ENCODE measurements at regions not wholly inside any gene's neighbourhood (a gene's known extent, or its start where the extent isn't known, plus 50 kb on each side); places are given as distances from the start of the nearest gene placed in this dataset.

DNA sequence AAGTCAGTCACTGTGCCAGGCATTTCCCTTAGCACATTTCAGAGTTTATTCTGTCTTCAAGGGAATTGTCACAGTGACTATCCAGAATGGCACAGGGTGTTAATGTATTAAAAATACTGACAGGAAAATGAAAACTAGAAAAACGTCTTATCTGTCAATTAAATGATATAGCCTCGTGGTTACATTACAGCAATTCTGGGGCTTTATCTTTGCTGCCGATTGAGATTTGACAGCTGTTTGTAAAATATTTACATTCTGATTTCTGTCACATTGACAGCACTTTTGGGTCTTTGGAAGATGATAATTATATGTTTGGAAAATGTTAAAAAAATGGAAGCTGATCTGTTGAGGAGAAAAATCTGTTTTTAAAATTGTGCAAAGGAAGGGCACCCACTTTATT is 250.0 kb downstream of the CHRM3 start:
- H3K27me3 ChIP-seq (ENCODE audit: insufficient read depth) = no peaks in the 10 kb centered on the region
- H2AFZ ChIP-seq = no peak overlapping the region
- H3K4me1 Mint-ChIP-seq = peaks cover 11% of the 10 kb centered on the region
- peaks cover 3% of the 10 kb centered on the region; the same call in 2 of the 3 replicates for H3K9me3 Mint-ChIP-seq
- H3K36me3 Mint-ChIP-seq (ENCODE audit: low read depth) = peaks cover 15% of the 10 kb centered on the region; the same call in 2 of the 3 replicates
- H4K20me1 ChIP-seq (replicated peaks; ENCODE audit: insufficient read depth) = no peaks in the 10 kb centered on the region
- peaks cover 4% of the 10 kb centered on the region for H3K27me3 Mint-ChIP-seq (ENCODE audit: insufficient read depth, low read depth, poor library complexity)
- TF ChIP-seq ZNF114 (CRISPR knock-in tag; IDR thresholded peaks at IDR 0.05) (no peak), STAT1 (IDR thresholded peaks at IDR 0.05; ENCODE audit: unreplicated experiment) (no peak)
- H3K9me2 ChIP-seq (ENCODE audit: insufficient read depth) = no peaks in the 10 kb centered on the region
- H3K36me3 ChIP-seq (ENCODE audit: insufficient read depth) = no peaks in the 10 kb centered on the region
- H3K4me1 ChIP-seq (ENCODE audit: insufficient read depth) = peaks cover 15% of the 10 kb centered on the region
- no peak overlapping the region for H3K27ac Mint-ChIP-seq
- no peak overlapping the region for H3K4me3 Mint-ChIP-seq
- H3K4me3 ChIP-seq = no peak overlapping the region
- H3K27ac ChIP-seq (ENCODE audit: low read depth) = no peak overlapping the region
- DNase-seq (ENCODE audit: low spot score) (no peak), ATAC-seq (no peak)
- peaks cover 7% of the 10 kb centered on the region; the same call in 1 of the 2 replicates for H3K79me2 ChIP-seq (replicated peaks; ENCODE audit: insufficient read depth)
- no peak overlapping the region for H3K4me2 ChIP-seq
- H3F3A ChIP-seq (replicated peaks; ENCODE audit: low read depth) = no peaks in the 10 kb centered on the region

DNA sequence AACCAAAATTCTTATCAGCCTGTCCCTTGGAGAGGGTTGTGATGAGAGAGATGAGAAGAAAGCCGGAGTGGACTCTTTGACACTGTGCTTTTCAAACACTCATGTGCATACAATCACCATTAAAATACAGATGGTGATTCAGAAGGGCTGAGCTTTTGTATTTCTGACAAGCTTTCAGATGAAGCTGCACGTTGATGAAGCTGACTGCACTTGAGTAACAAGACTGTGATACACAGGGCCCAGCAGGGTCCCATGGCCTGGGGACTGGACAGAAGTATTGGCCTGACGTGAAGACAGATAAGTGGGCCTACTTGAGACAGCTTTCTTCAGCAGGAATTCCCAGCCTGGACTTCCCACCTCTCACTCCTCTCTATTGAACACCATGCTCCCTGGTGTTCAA is 258.2 kb downstream of the CHRM3 start:
- Histone ChIP-seq H3K4me2 (no peak overlapping the region), H3K27me3 (ENCODE audit: insufficient read depth) (no peaks in the 10 kb centered on the region), H3K4me3 (no peak overlapping the region), H3K4me1 (ENCODE audit: insufficient read depth) (no peaks in the 10 kb centered on the region), H3K9me2 (ENCODE audit: insufficient read depth) (peaks cover 6% of the 10 kb centered on the region; the same call in 1 of the 2 replicates), H3K27ac (ENCODE audit: low read depth) (no peak overlapping the region), H4K20me1 (replicated peaks; ENCODE audit: insufficient read depth) (no peaks in the 10 kb centered on the region), H2AFZ (no peak overlapping the region), H3F3A (replicated peaks; ENCODE audit: low read depth) (no peaks in the 10 kb centered on the region), H3K79me2 (replicated peaks; ENCODE audit: insufficient read depth) (no peaks in the 10 kb centered on the region; the same call in 1 of the 2 replicates), H3K36me3 (ENCODE audit: insufficient read depth) (no peaks in the 10 kb centered on the region)
- peaks cover 29% of the 10 kb centered on the region for H3K9me3 Mint-ChIP-seq
- H3K27me3 Mint-ChIP-seq (ENCODE audit: insufficient read depth, low read depth, poor library complexity) = no peaks in the 10 kb centered on the region
- H3K36me3 Mint-ChIP-seq (ENCODE audit: low read depth) = peaks cover 29% of the 10 kb centered on the region
- H3K4me1 Mint-ChIP-seq = no peaks in the 10 kb centered on the region
- DNase-seq (ENCODE audit: low spot score) (no peak), ATAC-seq (no peak)
- H3K27ac Mint-ChIP-seq = no peak overlapping the region
- H3K4me3 Mint-ChIP-seq = no peak overlapping the region
- TF ChIP-seq POLR2AphosphoS5 (IDR thresholded peaks at IDR 0.05; ENCODE audit: low read depth) (no peak), EZH2 (IDR thresholded peaks at IDR 0.05; ENCODE audit: low read depth, unreplicated experiment) (no peak), EZH2phosphoT487 (IDR thresholded peaks at IDR 0.05; ENCODE audit: unreplicated experiment) (no peak), CREB1 (CRISPR knock-in tag; IDR thresholded peaks at IDR 0.05; ENCODE audit: low read depth) (no peak), ZNF331 (CRISPR knock-in tag; IDR thresholded peaks at IDR 0.05; ENCODE audit: low read depth) (no peak), JUNB (IDR thresholded peaks at IDR 0.05; ENCODE audit: unreplicated experiment) (no peak)
- TF ChIP-seq, protein P1, sequence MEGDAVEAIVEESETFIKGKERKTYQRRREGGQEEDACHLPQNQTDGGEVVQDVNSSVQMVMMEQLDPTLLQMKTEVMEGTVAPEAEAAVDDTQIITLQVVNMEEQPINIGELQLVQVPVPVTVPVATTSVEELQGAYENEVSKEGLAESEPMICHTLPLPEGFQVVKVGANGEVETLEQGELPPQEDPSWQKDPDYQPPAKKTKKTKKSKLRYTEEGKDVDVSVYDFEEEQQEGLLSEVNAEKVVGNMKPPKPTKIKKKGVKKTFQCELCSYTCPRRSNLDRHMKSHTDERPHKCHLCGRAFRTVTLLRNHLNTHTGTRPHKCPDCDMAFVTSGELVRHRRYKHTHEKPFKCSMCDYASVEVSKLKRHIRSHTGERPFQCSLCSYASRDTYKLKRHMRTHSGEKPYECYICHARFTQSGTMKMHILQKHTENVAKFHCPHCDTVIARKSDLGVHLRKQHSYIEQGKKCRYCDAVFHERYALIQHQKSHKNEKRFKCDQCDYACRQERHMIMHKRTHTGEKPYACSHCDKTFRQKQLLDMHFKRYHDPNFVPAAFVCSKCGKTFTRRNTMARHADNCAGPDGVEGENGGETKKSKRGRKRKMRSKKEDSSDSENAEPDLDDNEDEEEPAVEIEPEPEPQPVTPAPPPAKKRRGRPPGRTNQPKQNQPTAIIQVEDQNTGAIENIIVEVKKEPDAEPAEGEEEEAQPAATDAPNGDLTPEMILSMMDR (conservative IDR thresholded peaks at IDR 0.05; ENCODE audit: low read depth in 2 of 2) = no peak
- TF ChIP-seq, protein P2, sequence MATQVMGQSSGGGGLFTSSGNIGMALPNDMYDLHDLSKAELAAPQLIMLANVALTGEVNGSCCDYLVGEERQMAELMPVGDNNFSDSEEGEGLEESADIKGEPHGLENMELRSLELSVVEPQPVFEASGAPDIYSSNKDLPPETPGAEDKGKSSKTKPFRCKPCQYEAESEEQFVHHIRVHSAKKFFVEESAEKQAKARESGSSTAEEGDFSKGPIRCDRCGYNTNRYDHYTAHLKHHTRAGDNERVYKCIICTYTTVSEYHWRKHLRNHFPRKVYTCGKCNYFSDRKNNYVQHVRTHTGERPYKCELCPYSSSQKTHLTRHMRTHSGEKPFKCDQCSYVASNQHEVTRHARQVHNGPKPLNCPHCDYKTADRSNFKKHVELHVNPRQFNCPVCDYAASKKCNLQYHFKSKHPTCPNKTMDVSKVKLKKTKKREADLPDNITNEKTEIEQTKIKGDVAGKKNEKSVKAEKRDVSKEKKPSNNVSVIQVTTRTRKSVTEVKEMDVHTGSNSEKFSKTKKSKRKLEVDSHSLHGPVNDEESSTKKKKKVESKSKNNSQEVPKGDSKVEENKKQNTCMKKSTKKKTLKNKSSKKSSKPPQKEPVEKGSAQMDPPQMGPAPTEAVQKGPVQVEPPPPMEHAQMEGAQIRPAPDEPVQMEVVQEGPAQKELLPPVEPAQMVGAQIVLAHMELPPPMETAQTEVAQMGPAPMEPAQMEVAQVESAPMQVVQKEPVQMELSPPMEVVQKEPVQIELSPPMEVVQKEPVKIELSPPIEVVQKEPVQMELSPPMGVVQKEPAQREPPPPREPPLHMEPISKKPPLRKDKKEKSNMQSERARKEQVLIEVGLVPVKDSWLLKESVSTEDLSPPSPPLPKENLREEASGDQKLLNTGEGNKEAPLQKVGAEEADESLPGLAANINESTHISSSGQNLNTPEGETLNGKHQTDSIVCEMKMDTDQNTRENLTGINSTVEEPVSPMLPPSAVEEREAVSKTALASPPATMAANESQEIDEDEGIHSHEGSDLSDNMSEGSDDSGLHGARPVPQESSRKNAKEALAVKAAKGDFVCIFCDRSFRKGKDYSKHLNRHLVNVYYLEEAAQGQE (IDR thresholded peaks at IDR 0.05; ENCODE audit: unreplicated experiment) = no peak
- TF ChIP-seq, protein P3, sequence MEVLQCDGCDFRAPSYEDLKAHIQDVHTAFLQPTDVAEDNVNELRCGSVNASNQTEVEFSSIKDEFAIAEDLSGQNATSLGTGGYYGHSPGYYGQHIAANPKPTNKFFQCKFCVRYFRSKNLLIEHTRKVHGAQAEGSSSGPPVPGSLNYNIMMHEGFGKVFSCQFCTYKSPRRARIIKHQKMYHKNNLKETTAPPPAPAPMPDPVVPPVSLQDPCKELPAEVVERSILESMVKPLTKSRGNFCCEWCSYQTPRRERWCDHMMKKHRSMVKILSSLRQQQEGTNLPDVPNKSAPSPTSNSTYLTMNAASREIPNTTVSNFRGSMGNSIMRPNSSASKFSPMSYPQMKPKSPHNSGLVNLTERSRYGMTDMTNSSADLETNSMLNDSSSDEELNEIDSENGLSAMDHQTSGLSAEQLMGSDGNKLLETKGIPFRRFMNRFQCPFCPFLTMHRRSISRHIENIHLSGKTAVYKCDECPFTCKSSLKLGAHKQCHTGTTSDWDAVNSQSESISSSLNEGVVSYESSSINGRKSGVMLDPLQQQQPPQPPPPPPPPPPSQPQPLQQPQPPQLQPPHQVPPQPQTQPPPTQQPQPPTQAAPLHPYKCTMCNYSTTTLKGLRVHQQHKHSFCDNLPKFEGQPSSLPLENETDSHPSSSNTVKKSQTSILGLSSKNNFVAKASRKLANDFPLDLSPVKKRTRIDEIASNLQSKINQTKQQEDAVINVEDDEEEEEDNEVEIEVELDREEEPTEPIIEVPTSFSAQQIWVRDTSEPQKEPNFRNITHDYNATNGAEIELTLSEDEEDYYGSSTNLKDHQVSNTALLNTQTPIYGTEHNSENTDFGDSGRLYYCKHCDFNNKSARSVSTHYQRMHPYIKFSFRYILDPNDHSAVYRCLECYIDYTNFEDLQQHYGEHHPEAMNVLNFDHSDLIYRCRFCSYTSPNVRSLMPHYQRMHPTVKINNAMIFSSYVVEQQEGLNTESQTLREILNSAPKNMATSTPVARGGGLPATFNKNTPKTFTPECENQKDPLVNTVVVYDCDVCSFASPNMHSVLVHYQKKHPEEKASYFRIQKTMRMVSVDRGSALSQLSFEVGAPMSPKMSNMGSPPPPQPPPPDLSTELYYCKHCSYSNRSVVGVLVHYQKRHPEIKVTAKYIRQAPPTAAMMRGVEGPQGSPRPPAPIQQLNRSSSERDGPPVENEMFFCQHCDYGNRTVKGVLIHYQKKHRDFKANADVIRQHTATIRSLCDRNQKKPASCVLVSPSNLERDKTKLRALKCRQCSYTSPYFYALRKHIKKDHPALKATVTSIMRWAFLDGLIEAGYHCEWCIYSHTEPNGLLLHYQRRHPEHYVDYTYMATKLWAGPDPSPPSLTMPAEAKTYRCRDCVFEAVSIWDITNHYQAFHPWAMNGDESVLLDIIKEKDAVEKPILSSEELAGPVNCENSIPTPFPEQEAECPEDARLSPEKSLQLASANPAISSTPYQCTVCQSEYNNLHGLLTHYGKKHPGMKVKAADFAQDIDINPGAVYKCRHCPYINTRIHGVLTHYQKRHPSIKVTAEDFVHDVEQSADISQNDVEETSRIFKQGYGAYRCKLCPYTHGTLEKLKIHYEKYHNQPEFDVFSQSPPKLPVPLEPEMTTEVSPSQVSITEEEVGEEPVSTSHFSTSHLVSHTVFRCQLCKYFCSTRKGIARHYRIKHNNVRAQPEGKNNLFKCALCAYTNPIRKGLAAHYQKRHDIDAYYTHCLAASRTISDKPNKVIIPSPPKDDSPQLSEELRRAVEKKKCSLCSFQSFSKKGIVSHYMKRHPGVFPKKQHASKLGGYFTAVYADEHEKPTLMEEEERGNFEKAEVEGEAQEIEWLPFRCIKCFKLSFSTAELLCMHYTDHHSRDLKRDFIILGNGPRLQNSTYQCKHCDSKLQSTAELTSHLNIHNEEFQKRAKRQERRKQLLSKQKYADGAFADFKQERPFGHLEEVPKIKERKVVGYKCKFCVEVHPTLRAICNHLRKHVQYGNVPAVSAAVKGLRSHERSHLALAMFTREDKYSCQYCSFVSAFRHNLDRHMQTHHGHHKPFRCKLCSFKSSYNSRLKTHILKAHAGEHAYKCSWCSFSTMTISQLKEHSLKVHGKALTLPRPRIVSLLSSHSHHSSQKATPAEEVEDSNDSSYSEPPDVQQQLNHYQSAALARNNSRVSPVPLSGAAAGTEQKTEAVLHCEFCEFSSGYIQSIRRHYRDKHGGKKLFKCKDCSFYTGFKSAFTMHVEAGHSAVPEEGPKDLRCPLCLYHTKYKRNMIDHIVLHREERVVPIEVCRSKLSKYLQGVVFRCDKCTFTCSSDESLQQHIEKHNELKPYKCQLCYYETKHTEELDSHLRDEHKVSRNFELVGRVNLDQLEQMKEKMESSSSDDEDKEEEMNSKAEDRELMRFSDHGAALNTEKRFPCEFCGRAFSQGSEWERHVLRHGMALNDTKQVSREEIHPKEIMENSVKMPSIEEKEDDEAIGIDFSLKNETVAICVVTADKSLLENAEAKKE (CRISPR knock-in tag; IDR thresholded peaks at IDR 0.05) = no peak

Data from GM23338 (cell line).